ENCODE measurements at regions not wholly inside any gene's neighbourhood (a gene's known extent, or its start where the extent isn't known, plus 50 kb on each side); places are given as distances from the start of the nearest gene placed in this dataset.

DNA sequence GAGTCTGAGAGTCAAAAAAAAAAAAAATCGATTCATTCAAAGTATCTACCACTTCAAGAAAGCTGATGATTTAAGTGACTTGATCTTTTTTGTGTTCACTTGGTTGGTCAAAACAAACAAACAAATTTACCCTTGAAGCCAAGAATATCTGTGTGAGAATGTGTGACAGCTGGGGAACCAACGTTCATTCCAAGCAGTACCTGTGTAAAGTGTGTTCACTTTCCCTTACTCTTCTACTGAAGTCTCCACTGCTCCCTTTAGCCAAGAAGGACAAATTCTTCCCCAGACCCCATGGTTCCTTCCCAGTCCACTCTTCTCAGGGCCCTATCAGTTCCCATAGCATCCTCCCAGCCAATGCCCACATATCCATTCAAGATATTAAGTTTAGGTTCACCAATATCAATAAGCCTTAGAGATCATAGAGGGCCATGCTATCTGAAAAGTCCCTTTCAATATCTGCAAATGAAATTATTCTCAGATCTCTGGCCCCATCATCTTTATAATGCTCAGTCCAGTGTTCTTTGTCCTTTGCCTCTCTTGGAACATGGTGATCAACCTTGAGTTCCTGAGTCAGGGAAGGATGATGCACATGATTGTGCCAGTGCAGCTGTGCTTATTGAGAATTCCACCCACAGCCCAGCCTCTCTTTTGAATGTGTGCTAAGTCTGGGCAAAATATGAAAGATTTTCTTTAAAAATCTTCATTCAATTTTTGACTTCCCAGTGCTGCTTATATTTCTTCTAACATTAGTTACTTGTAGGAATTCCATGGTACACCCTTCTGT lies 82.8 kb upstream of the DTNA start:
- TF ChIP-seq ZNF274 (IDR thresholded peaks at IDR 0.05; ENCODE audit: low read depth, low read length), result no peak
- no peak for TF ChIP-seq YY1 (IDR thresholded peaks at IDR 0.05; ENCODE audit: insufficient read depth, insufficient read length)
- no peak for TF ChIP-seq SUZ12 (IDR thresholded peaks at IDR 0.05; ENCODE audit: extremely low read depth, insufficient read depth, insufficient read length)
